Activated CD8-positive, alpha-beta memory T cell treated with anti-CD3 and anti-CD28 coated beads for 36 hours (primary cell): ENCODE measurements at regions not wholly inside any gene's neighbourhood (a gene's known extent, or its start where the extent isn't known, plus 50 kb on each side); places are given as distances from the start of the nearest gene placed in this dataset.

Experiments
- CTCF ChIA-PET: fragments of 350-600 bp; sonication (Branson Sonifier 250); formaldehyde crosslinking; loops from one replicate; lab custom pipeline; 2021; ENCODE audit warnings: antibody characterized with exemption; lab: Charles Lee
- POLR2A ChIA-PET: fragments of 350-600 bp; sonication (Branson Sonifier 250); formaldehyde crosslinking; loops from one replicate; lab custom pipeline; 2021; ENCODE audit warnings: antibody characterized with exemption; lab: Charles Lee

DNA sequence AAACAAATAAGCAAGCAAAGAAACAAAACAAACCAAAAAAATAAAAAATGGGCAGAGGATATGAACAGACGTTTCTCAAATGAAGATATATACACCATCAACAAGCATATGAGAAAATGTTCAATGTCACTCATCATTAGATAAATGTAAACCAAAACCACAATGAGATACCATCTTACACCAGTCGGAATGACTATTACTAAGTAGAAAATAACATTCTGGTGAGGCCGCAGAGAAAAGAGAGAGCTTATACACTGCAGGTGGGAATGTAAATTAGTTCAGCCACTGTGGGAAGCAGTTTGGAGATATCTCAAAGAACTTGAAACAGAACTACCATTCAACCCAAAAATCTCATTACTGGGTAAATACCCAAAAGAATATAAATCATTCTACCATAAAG lies 321.0 kb upstream of the SLIT2 start:
- CTCF ChIA-PET = no interaction called here
- POLR2A ChIA-PET = no interaction called here

DNA sequence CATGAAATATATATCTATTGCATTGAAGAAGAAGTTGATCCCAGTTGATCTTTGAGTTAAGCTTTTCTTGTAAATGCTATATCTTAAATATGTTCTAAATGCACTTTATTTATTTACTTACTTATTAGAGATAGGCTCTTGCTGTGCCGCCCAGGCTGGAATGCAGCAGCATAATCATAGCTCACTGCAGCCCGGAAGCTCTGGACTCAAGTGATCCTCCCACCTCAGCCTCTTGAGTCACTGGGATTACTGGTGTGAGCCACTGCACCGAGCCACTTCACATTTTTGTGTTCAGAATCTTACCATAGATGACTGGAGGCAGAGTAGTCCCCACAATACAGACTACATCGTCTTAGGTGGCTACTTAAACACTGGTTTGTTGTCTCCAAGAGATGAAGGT lies 324.3 kb upstream of the SLIT2 start:
- CTCF ChIA-PET = no interaction called here
- POLR2A ChIA-PET = no interaction called here

DNA sequence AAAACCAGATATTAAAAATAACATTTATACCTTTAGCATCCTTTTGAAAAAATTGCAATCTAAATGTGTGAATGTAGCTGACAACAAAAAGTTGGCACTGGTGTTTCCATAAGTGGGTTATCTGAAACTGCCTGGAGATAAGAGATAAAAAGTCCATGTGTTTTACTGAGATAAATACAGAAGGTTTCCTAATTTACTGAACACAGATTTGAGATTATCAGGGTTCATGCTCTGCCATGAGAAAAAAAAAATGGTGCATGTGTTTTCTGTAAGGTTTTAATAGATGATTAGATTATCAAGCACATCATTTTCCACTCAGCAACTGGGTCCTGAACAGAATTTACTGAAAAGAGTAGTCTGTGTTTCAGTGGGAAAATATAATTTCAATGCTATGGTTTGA lies 326.2 kb upstream of the SLIT2 start:
- ChIA-PET POLR2A (no interaction called here), CTCF (no interaction called here)

DNA sequence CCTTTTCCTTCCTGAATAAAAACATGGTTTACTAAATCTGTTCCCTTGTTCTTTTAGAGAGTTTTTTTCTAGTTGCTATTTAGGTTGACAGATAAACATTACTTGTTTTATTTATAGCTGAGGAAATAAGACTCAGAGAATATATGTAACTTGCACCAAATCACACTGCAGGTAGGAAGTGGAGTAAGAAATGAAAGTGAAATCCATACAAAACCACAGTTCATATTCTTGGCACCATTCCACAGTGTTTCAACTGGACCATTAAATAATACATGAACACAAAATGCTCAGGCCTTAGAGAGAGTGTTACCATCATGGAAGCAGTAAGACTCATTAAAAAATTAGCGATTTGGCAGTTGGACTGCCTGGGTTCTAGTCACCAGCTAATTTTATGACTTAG lies 326.9 kb upstream of the SLIT2 start:
- ChIA-PET POLR2A (no interaction called here), CTCF (no interaction called here)

DNA sequence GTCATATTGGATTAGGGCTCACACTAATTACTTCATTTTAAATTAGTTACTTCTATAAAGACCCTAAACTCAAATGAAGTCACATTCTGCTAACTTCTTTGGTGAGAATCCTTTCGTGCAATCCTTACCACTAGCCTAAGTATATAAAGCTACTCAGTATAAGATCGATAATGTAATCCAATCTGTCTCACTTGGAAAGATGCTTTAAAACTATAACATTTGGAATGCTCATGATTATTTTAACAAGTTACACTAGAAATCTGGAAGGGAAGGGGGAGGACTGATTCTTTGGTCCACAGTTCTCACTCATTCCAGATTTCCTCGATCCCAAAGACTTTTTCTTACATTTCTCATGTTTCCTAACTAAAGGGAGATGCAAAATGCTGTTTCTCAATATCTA lies 336.4 kb upstream of the SLIT2 start:
- POLR2A ChIA-PET = no interaction called here
- CTCF ChIA-PET = no interaction called here

DNA sequence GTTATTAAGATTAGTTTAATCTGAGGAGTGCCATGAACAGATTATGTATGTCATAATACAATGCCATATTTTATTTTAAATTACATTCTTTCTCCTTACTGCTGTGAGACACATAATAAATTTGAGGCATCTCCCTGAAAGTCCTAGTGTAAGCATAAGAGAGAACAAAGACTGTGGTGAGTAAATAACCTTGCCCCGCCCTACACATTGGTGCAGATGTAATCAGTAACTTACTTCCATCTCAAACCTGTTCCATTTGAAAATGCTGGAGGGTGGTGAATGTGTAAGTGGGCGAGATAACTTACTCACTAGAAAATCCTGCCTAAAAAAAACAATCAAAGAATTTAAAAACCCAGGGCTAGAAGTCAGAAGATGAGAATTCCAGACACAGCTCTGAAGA lies 338.1 kb upstream of the SLIT2 start:
- POLR2A ChIA-PET = no interaction called here
- CTCF ChIA-PET = no interaction called here

DNA sequence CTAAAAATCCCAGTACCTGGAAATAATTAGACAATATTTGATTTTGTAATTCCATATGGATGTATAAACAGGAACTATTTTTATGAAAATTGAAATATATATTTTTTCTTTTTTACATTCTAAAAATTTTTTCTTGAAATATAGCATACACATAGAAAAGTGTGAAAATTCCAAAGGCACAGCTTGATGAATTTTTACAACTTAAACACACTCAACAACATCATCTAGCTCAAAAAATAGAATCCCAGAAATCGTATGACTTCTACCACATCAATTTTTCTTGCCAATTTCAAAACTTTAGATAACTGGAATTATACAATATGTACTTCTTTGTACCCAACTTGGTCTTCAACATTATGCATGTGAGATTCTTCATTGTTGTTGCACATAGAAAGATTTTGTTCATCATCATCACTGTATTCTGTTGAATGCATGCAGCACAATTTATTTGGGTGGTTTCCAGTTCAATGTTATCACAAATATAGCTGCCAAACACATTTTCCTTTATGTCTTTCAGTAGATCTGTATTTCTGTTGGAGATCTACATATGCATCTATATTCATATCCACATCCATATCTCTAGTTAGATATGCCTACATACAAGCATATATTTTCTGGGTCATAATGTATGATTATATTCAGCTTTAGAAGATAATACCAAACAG lies 340.7 kb upstream of the SLIT2 start:
- ChIA-PET CTCF (no interaction called here), POLR2A (no interaction called here)

DNA sequence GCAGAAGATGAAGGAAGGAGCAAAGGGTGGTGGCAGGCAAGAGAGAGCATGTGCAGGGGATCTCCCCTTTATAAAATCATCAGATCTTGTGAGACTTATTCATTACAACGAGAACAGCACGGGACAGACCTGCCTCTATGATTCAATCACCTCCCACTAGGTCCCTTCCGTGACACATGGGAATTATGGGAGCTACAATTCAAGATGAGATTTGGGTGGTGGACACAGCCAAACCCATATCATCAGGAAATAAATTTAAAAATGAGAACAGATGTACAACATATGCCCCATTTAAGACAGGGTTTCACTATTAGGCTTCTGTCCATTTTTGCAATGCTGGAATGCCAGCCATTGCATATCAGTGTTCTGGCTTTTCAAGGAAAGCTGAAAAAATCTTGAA lies 346.7 kb upstream of the SLIT2 start:
- ChIA-PET CTCF (no interaction called here), POLR2A (no interaction called here)

DNA sequence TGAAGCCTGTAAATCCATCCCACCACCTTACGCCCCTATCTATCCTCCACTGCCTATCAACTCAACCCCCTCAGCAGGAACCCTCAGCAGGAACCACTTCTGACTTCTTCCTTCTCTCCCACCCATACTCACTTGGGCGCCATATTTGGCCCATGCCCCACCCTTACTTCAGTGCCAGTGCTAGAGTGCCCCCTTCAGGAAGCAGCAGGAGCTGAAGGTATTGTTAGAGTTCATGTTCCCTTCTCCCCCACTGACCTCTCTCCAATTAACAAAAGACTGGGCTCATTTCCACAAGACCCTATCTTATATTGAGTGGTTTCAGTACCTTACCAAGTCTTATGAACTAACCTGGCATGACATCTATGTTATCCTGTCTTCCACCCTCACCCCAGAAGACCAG lies 363.1 kb upstream of the SLIT2 start:
- ChIA-PET POLR2A (no interaction called here), CTCF (no interaction called here)

DNA sequence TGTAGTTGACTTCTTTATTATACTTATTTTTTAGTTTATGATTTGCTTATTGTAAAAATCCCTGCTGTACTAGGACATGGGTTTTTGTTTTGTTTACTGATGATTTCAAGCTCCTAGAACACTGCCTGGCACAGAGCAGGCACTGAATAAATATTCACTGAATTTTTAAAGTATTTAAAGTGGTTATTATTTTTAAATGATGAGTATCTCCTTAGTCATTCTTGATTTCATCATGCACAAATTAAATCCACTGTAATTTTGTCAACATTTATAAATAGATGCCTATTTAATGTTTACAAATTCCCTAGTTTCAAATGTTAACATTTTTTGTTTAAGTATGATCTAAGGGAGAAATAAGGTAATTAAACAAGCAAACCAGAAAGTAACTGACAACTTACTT lies 367.9 kb upstream of the SLIT2 start:
- ChIA-PET POLR2A (no interaction called here), CTCF (no interaction called here)

DNA sequence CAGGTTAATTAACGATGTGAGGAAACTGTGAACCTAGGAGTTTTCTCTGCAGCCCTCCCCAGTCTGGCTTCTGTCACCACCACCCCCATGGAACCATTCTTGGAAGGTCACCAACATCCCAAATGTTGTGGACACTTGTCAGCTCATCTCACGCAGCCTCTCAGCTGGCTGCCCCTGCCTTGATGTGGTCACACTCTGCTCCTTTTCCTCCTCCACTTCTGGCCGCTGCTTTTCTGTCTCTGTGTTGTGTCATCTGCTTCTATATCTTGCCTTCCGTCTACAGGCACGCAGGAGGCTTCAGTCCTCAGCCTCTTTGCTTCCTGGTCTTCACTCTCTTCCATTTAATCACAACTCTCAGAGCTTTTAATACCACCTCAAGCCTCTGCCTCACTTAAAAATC lies 371.5 kb upstream of the SLIT2 start:
- CTCF ChIA-PET = no interaction called here
- POLR2A ChIA-PET = no interaction called here

DNA sequence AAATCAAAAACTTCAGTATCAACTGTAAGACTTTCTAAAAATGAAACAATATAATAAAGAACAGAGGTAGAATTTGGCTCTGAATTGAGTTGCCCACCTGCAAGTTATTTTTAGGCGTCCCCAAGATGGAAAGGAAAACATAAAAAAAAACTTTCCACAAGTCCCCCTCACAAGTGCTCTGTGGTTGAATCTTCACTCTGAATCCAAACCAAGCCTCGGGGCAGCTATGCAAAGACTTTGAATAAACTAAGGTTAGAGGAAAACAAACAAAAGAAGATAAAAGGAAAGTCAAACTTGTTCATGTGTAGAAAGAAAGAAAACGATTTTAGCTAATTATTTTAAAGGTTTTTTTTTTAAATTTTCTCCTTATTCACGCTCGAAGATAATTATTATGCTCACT lies 372.4 kb upstream of the SLIT2 start:
- ChIA-PET POLR2A (no interaction called here), CTCF (no interaction called here)

DNA sequence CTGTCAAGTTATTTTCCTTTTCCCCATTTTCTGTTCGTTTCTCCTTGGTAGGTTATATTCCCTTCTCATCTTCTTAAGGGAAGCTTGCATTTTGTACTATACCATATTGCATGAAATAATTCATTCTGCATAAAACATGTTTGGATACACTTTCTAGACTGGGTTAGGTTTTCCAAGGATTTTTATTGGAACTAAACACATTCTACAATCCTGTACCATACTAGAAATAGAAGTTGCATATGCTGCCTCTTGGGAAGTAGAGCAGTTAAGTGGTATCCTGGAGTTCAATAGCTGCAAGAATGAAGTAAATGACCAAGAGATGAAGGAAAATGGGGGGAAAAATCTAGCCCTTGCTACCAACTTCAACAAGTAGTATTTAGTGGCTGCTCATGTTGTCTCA lies 393.7 kb upstream of the SLIT2 start:
- ChIA-PET CTCF (no interaction called here), POLR2A (no interaction called here)

DNA sequence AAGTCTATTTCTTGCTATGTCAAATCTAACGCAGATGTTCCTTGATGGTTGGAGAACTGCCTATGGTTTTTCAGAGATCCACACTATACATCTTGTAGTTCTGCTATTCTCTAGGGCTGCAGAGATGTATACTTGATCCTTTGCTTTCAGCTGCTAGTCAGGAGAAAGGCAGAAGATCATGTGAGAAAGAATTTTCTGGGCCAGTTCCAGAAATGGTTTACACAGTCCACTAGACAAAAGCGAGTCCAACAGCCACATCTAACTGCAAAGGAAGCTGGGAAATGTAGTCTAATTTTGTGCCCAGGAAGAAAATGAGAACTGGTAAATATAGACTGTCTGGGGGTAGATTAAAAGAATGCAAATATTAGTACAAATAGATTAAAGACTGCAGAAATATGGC lies 394.3 kb upstream of the SLIT2 start:
- CTCF ChIA-PET = no interaction called here
- POLR2A ChIA-PET = no interaction called here

DNA sequence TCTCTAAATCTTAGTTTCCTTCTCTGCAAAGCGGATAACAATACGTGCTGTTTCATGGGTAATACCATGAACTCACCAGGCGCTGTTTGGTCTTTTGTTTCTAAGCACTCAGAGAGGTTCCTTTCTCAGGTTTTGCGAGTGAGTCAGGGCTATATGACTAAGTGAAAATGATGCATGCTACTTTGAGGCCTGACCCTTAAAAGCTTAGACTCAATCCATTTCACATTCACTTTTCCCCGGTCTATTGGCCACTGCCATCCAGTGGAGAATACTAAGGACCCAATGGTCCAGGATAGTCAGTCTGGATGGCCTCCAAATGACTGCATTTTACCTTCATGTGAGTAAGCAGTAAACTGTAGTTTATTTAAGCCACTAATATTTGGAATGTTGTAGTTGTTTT lies 400.8 kb upstream of the SLIT2 start:
- ChIA-PET POLR2A (no interaction called here), CTCF (no interaction called here)

DNA sequence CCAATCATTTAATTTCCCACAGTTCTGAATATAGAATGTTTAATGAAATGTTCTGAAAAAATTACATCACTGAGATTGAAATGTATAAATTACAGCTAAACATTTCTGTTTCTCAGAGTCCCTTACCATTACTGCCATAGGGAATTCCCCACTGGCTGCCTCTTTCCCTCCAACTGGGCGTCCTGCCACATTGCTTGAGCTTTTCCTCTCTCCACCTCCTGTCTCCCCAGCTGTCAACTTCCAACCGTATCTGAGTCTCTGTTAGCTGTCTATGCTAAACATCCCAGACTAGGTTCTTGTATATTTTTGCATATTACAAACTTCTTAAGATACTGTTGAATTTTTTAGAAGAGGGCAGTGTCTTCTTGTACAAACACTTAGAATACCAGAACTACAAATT lies 407.3 kb upstream of the SLIT2 start:
- ChIA-PET CTCF (no interaction called here), POLR2A (no interaction called here)

DNA sequence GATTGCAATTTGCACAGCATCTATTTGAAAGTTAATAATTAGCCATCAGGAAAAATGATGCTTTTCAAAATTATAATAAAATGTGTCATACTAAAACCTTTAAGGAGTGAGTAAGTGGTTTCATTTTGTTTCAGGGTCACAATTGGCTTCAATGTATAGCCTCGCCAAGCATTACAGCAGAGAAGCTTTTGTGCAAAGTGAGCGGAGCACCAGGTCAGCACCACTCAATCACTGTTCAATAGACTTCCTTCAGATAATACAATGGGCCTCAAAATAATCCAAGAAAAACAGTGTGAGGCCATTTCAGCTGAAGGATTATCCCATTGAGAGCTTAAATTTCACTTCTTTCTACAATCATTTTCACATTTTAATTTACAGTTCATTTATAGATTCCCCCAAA lies 409.2 kb upstream of the SLIT2 start:
- ChIA-PET CTCF (no interaction called here), POLR2A (no interaction called here)

DNA sequence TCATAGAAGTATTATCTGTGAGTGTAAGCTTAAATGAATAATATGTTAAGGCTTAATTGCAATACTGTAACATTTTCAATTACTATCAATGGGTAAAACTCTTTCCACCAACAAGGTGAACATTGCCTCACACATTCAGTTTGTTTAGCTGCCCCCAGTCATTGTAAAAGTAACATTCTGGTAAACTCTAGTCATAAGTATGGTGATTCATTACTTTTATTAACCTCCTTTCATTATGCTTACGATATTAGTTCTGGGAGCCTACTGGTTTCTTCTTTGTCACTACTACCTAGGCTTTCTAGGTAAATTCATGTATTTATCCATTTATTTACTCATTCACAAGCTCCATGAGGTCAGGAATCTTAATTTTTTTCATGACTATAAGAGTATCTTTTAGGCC lies 412.8 kb upstream of the SLIT2 start:
- POLR2A ChIA-PET = no interaction called here
- CTCF ChIA-PET = no interaction called here

DNA sequence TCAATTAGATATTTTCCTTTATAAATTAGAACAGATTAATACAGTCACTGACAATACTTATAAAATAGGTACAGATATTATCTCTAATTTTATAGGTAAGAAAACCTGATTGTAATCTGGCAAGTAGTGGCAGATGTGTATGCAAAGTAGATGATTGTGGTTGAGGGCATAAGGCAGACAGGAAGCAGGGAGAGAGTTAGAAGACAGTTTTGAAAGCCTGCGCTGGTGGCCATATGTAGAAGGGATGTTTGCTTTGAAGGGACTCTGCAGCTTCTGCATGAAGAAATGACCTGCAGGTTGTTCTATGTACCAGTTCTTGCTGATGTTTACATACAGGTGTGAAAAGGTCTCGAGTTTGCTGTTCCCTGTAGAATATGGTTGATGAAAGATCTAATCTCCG lies 416.3 kb upstream of the SLIT2 start:
- ChIA-PET POLR2A (no interaction called here), CTCF (no interaction called here)

DNA sequence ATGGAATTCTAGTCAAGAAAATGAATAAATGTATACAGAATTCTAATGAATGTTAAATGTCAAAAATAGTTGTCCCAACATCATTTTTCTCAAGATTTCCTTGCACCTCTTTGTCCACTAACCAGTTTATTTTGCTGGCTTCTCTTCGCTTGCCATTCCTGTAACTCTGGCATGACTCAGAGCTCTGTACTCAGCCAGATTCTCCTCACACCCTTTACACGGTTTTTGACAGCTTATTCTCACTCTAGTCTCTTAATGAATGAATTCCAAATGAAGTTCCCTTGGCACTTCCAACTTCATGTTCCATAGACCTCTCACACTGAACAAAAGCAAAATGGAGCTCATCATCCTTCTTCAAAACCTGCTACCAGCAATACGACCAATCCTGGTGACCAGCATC lies 419.3 kb upstream of the SLIT2 start:
- ChIA-PET CTCF (no interaction called here), POLR2A (no interaction called here)

DNA sequence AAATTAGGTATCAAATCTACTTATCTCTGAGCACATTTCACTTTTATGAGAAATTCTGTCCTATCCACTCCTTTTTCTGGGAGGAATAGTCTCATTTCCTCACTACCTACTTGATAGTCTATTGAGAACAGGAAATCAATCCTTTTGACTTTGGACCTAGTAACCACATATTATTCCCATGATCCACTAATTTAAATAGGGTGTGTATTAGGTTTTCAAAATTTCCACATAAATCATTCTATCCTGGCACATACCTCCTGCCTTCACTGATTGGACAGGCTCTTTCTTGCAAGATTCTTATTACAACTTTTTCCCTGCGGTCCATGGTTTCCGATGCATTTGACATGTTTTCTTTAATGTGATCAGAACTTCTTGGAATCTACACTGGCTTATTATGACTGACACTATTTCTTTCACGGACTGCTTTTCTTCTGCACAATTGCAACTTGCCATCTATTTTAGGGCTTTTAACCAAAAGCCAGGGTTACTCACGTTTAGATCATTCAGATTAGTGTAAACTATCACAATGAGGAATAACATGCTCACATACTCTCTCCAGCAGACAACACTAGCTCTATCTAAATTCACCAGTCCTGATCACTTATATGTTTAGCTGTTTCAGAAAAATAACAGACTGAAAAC lies 419.9 kb upstream of the SLIT2 start:
- POLR2A ChIA-PET = no interaction called here
- CTCF ChIA-PET = no interaction called here

DNA sequence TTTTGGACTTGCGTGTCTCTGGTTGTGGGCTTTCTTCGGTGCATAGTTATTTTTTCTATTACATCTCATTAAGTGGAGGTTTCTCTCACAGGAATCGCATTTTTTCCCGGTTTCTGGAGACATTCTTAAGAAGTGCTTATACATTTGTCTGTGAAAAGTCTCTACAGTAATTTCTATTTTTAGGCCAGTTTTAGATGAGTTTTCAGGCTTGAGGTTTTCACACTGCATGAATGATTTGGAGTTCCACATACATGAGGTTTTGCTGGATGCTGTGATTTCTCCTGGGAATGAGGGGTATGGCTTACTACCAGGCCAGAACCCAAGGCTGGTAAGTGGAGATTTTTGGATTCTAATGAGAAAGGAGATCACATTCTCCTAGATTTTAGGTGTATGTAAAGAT lies 422.6 kb upstream of the SLIT2 start:
- ChIA-PET CTCF (no interaction called here), POLR2A (no interaction called here)
